ENCODE measurements at regions not wholly inside any gene's neighbourhood (a gene's known extent, or its start where the extent isn't known, plus 50 kb on each side); places are given as distances from the start of the nearest gene placed in this dataset.

DNA sequence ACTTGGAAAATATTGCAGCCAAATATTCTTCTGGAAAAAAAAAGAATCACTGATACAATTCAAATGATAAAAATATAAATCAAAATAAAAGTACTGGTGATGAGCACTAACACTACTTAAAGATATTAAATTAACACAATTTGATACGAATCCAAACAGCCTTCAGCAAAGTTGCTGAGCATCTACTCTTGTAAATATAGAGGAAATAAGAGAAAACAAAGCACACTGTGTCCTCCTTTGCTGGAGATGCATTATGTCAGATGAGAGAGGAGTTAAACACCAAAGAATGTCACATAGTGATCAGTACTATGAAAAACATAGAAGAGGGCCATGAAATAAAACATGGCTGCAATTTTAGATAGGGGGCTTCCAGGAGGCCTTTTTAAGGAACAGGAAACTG, 177.4 kb upstream of the RNPC3 start:
- no peak for DNase-seq (ENCODE audit: low read depth)

DNA sequence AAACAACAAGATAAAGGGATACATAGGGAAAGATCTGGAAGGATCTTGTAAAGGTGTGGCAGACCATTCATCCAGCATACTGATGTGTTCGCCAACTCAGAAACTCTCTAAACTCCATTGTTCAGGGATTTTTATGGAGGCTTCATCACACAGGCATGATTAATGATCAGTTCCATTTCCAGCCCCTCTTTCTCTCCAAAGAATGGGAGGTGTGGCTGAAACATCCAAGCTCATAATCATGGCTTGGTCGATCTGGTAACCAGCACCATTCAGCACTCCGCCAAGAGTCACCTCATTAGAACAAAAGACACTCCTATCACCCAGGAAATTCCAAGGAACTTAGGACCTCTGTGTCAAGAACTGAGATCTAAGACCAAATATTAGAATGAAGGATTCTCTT, 180.6 kb upstream of the RNPC3 start:
- no peak for DNase-seq (ENCODE audit: low read depth)

DNA sequence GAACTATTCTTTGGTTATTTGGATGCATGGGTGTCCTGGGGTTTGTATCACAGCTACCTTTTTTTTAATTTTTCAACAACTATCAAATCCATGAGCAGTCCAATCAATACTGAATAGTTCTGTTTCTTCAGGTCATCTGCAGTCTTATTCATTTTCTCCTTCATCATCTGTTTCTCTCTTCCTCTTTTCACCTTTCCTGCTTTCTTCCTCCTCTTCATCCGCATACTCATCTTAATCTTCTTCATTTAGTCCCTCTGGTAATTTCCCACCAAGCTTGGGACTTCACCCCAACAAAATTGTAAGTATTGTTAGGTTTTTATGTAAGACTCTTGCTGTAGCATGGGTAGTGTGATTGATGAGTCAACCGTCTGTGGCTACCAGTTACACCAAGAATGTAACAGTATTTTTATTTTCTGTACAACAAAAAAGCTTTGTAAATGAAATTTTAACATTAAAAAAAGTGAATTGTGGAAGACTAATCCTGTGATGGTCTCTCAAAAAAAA, 184.1 kb upstream of the RNPC3 start:
- no peak for DNase-seq (ENCODE audit: low read depth)

DNA sequence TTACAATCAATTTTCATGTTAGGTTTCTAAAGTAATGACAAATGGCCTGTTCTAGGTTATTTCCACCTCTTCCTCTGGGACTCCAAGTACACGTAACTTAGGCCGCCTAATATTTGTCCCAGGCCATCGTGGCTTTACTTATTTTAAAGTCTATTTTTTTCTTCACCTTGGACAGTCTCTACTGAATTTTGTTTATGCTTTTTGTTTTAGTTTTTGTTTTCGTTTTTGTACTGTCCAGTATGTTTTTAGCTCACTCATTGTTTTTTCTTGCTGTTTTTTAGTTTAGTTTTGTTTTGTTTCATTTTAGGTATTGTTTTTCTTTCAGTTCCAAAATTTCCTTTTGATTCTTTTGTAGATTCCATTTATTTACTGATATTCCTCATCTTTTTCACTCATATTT, 187.7 kb upstream of the RNPC3 start:
- no peak for DNase-seq (ENCODE audit: low read depth)

DNA sequence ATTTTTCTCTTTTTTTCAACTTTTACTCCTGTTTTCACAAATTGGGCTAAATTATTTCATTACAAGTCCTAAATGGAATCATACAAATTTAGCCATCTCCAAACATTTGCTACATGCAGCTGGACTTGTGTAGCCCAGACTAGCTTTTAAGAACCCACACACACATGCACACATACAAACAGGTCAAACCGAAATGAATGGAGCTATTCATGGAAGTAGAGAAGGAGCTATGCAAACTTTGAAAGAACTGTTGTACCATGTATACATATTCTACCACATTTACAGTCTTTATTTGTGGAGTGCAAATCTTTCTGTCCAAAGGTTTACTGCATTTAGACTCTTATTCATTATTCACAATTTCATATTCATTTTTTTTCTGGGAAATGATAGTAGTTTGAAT, 189.1 kb upstream of the RNPC3 start:
- DNase-seq (ENCODE audit: low read depth) = no peak

DNA sequence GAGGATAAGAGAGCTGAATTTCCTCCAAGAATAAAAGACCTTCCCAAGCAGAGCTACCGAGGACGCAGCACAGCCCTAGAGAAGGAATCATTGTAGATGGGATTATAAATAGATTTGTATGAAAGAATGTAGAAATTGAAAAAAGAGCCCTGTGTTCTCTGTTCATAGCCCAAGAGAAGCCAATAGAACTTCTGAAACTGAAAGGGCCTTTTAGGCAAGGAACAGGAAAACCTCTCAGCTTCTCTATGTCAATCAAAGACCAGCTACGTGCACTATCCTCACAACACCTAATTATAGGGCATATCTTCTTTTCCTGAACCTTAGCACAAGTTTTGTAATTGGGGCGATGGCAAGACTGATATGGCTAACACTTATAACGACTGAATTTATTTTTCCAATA, 192.4 kb upstream of the RNPC3 start:
- no peak for DNase-seq (ENCODE audit: low read depth)

DNA sequence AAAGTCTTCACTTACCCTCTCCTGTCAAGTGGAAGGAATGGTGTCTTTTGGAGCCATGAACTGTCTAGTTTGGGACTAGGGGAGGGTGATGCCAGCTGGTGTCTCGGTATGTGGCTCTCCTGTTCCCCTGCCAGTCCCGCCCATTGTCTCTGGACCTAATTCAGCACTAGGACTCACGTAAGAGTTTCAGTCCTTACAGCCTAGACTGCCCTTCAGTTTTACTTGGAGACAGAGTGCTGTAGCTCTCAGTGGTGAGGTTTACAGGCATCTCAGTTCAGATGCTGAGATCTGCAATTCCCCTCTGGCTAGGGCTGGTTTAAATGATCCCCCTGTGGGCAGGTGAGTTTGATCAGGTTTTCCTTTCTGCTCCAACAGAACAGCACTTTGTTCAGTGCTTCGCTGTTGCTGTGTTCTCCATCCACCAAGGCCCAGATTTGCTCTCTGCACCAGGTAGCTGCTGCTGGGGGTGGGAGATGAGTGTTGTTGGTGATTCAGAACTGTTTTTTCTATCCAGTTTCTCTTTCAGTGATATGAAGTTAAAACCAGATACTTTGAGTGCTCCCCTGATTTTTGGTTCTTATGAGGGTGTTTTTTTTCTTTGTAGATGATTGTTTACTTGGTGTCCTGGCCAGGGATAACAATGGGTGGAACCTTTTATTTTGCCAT, 198.3 kb upstream of the RNPC3 start:
- no peak for DNase-seq (ENCODE audit: low read depth)

DNA sequence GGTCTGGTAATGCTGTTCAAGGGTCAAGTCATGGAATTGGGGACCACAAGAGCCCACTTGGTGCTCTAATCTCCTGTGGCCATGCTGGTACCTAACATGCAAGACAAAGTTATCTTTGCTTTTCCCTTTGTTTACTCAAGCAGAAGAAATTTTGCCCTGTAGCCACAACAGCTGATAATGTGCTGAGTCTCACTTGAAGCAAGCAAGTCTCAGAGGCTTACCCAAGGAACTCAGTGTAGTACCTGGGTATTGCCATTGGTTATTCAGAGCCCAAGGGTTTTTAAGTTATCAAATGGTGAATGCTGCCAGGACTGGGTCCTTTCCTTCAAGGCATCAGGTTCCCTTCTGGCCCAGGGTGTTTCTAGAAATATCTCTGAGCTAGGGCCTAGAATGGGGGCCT, 198.9 kb upstream of the RNPC3 start:
- DNase-seq (ENCODE audit: low read depth) = peak; percentile 2

DNA sequence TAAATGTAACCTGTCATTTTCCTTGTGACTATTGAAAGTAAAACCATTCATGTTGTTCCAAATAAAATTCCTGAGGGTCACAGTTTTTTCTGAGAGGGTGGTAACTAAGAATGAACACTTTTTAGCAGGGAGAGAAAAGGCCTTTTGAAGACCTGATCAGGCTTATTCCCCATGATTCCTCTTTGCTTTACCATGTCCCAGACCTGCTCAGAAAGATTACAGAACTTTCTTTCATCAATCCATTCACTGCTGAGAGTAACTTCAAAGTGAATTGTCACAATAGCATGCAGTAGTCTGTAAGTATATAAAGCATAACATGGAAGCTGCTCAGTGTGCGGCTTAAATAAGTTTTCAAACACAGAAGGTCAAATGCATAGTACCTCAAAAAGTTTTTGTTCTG, 201.5 kb upstream of the COL11A1 start:
- no peak for DNase-seq (ENCODE audit: low read depth)

DNA sequence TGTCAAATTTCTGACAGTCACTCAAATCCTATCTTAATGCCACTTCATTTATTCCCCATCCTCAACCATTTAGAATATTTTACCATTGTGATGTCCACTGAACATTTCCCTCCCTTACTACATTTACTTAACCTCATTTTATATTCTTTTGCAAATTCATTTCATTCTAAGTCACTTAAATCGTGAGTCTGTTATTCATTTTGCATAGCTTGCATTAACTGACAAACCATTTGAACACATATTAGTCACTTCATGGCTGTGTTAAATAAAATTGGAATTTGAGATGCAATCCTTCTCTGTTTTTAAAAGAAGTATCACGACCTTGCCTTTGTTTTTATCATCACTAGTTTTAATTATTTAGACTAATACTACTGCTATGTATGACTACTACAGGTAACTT, 199.4 kb upstream of the COL11A1 start:
- DNase-seq (ENCODE audit: low read depth) = no peak

DNA sequence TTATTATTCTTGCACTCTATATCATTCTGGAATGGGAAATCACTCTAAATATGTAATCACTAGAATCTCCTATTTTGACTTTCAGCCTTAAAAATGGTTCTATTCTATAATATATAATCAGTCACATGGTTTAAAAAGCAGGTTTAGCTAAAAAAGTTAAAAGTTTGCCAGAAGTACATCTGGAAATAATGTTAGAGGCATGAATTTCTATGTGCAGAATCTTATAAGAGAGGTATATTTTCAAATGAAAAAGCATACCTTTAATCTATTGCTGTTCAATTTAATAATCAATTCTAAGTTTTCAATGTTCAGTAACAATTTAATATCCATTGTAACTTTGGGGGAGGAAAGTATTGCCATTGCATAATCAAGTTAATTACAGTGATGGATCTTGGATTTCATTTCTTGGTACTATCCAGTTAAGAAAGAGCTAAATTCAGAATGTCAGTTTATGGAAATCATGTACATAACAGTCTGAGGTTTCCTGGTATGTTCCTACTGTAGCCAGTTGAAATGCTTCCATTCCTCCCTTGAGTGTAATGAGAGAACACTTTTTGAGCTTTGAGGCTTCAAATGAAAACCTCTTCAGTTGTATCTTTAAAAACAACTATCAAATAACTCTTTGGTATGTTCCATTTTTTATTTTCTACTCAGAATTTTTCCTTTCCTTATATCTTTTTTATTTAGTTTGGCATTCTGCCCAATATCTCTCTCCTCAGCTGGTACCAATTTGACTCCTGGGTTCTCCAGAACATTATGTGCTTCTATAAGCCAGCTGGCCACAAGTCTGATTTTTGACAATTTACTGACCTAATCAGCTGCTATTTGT, 175.7 kb upstream of the COL11A1 start:
- DNase-seq (ENCODE audit: low read depth) = peak; percentile 75

DNA sequence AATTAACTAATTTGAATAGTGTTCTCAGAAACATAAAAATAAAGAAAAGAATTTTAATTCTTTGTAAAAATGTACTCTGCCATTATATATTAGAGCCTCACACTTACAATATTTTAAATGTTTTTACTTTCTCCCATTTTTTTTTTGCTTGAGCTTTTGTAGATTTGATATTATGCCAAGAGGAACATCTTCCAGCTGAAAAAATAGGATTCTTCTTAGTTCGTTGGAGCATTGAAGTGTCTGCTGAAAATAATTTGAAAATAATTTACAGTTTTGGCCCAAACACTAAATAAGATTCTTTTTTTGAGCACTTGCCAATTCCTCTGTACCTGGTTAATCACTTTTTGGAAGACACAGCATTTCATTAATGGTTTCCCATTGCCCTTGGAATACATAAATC, 175.0 kb upstream of the COL11A1 start:
- DNase-seq (ENCODE audit: low read depth) = no peak

DNA sequence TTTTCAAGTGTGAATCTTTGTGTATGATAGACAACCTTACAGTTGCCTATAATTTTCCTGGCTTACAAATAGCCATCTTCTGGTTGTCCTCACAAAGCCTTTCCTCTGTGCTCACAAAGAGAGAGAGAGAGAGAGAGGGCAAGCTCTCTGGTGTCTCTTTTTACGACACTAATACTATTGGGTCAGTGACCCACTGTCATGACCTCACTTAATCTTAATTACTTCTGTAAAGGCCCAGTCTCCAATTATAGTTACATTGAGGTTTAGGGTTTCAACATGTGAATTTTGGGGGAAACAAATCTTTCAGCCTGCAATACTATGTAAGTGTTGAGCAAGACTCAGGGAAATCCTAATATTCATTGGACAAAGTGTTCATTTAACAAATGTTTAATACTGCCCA, 167.4 kb upstream of the COL11A1 start:
- peak; percentile 31 for DNase-seq (ENCODE audit: low read depth)

DNA sequence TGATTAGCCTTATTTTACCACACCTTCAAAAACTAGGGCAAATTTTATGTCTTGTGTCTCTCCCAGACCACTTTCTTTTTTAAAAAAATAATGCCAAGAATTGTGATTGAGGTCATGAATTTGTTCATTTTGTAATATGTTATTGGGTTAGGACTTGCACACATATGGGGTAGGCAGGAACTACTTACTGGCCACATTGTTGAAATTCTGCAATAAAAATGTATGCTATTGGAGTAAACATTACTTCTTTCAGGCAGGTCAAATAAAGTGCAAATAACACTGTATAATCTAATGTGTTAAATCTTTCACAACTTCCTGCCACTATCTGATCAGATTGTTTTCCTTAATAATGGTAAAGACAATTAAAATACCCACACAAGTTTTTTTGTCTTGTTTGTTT, 166.6 kb upstream of the COL11A1 start:
- peak; percentile 86 for DNase-seq (ENCODE audit: low read depth)

DNA sequence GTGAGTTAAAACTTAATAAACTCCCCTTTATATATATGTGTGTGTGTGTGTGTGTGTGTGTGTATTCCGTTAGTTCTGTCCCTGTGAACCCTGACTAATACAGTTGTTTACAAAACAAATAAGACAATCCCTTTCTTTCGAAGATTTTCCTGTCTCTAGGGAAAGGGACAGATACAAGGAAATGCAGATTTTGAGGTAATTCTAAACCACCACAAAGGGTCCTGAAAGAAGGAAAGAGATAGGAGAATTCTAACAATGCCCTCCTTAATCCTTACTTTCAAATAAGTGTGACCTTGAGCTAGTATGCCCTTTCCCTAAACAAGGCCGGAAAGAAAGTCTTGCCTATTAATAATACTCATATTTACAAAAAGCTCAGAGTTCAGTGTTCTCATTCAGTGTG, 164.8 kb upstream of the COL11A1 start:
- DNase-seq (ENCODE audit: low read depth) = no peak

DNA sequence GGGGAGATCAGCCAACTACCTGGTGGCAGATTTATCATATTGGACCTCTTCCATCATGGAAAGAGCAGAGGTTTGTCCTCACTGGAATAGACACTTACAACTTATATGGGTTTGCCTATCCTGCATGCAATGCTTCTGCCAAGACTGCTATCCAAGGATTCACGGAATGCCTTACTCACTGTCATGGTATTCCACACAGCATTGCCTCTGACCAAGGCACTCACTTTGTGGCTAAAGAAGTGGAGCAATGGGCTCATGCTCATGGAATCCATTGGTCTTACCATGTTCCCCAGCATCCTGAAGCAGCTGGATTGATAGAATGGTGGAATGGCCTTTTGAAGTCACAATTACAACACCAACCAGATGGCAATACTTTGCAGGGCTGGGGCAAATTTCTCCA, 163.1 kb upstream of the COL11A1 start:
- DNase-seq (ENCODE audit: low read depth) = peak; percentile 72

DNA sequence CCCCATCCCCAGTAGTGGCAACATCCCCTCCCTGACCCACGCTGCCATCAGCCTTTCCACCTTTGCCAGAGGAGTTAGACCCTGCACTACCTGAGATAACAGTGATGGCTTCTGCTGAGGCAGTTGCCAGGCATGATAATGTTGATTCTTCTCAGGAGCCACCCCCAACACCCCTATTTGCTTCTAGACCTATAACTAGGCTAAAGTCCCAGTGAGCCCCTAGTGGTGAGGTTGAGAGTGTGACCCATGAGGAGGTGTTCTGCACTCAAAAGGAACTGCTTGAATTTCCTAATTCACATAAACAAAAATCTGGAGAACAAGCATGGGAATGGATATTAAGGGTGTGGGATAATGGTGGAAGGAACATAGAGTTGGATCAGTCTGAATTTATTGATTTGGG, 159.6 kb upstream of the COL11A1 start:
- no peak for DNase-seq (ENCODE audit: low read depth)

DNA sequence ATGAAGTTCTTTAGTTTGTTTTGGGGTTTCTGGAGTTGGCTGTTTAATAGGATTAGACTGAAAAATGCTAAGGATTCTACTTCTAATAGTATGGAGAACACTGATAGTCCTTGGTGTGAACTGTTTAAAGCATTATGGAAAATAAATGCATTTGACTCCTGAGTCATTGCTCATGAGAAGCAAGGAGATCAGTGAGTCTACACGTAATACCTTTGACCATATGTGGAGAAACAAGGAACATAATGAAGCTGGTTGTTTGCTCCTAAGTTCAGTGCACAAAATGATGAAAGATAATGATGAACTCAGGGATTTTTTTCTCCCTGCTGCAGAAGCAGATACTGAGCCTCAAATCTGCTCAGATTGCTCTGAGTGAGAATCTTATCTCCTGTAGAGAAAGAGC, 158.9 kb upstream of the COL11A1 start:
- DNase-seq (ENCODE audit: low read depth) = peak; percentile 68

DNA sequence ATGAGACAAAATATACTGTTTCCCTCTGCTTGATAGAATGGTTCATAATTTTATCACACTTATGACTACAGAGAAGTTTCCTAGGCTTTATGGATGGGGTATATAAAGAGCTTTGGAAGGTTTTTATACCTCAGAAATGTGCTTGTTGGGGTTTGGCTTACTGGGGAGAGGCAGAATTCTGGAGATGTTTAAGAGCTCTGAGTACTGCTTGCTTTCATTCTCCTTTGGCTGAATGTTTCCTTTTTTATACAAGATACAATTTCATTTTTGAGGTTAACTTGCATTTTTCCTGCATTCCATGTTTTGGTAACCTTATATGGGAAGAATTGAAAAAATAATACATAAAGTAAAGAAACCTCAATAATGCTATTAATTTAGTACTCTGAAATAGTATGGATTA, 157.7 kb upstream of the COL11A1 start:
- DNase-seq (ENCODE audit: low read depth) = peak; percentile 75

DNA sequence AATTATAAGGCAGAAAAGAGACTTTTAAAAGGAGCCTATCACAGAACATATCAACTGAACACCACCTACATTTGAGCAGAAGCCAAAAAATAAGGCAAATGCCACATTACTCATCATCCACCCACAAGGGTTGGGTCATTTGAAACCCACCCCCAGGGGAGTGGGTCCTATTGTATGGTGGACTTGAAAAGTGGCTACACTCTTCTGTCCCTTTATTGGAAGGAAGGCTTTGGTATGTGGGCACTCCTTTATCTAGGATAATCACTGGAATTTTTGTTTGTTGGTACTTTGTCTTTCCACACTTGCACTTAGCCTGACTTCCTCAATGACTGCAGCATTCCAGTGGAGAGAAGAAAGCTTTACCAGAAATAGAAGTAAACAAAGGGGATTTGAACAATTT, 157.2 kb upstream of the COL11A1 start:
- peak; percentile 71 for DNase-seq (ENCODE audit: low read depth)

DNA sequence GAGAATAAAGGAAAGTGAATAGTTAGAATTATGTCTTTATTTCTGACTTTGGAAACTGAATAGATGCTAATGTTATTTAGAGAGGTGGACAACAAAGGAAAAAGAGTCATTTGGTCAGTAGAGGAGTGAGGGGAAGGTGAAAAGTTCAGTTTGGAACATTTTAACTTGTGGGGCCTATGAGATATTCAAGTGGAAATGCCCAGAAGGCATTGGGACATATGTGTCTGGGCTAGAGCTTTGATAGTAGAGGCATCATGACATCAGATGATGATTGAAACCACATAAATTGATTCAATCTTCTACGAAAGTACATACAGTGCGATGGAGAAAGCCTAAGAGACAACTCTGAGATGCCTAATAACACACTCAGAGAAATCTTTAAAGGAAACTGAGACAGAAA, 151.7 kb upstream of the COL11A1 start:
- no peak for DNase-seq (ENCODE audit: low read depth)

DNA sequence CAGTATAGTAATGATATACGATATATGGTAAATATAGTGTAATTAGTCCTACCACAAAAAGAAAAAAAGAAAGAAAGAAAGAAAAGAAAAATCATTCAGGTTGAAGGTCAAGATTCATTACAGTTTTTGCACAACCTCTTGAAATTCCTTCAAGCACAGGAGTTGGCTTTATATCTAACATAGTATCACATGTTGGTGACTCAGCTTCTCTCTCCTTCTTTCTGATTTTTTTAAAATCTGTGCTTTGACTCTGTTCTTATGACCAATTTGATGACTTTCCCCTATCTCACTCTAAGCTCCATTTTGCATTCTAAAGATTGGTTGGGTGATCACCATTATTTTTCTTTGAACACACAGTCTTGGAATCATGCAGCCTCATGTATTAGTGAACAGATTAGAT, 148.2 kb upstream of the COL11A1 start:
- peak; percentile 79 for DNase-seq (ENCODE audit: low read depth)

DNA sequence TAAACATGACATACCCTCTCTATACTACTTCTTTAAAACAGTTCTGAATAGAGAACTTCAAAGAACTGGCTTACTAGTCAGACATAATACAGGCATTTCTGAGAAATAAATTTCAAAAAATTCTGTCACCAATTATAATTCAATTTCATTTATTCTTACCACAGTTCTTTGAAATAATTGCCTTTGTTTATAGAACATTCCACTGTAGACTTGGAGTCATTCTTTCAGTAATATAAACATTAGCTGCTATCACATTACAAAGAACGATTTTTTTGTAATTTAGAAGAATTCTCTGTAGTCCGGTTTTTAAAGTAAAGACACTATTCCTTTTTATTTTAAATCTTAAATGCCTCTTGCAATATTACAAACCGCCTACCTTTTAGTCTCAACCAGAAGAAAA, 146.4 kb upstream of the COL11A1 start:
- peak; percentile 24 for DNase-seq (ENCODE audit: low read depth)

DNA sequence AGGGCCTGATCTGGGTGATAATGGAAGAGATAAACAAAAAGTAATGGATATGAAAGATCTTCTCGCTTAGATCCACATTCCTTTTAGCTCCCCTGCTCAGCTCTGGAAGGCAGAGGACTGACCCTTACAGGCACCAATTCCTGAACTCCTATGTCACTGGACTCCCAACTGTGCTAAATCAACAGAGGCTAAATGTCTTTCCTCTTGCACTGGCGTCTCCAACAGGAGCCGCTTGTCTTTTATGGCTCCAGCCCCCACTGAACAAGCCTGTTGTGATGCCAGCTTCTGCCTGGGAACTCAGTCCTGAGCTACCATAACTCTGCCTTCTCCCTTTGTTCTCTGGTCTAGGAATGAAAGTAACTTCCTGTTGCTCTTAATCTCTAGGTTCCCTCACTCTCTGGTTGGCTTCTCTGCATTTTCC, 142.1 kb upstream of the COL11A1 start:
- peak; percentile 62 for DNase-seq (ENCODE audit: low read depth)

All from iris pigment epithelial cell (primary cell).